ENCODE measurements at regions not wholly inside any gene's neighbourhood (a gene's known extent, or its start where the extent isn't known, plus 50 kb on each side); places are given as distances from the start of the nearest gene placed in this dataset.

GRCh38 chr7:153398789-153399553 lies 639.4 kb downstream of the ACTR3B start:
- DNase-seq (ENCODE audit: insufficient read length, low spot score, missing footprints) = no peak
- no peak for TF ChIP-seq CTCF (IDR thresholded peaks at IDR 0.05; ENCODE audit: extremely low read depth, low read depth, low read length)
- H3K4me1 ChIP-seq (ENCODE audit: insufficient read depth, low read length) = no peaks in the 10 kb centered on the region
- H3K79me2 ChIP-seq (ENCODE audit: insufficient read depth, low read length) = no peaks in the 10 kb centered on the region
- no peak overlapping the region for H3K4me3 ChIP-seq (ENCODE audit: insufficient read depth, low read length)
- no peak overlapping the region for H3K4me2 ChIP-seq (ENCODE audit: insufficient read depth, low read length)
- H2AFZ ChIP-seq (ENCODE audit: low read length) = no peak overlapping the region
- no peaks in the 10 kb centered on the region for H3K36me3 ChIP-seq (ENCODE audit: insufficient read depth, low read length)
- no peak overlapping the region for H3K27ac ChIP-seq (ENCODE audit: low read depth, low read length)
- H3K27me3 ChIP-seq (ENCODE audit: insufficient read depth, low read length) = no peaks in the 10 kb centered on the region
- no peaks in the 10 kb centered on the region for H4K20me1 ChIP-seq (ENCODE audit: insufficient read depth, low read length)
- H3K9me3 ChIP-seq (ENCODE audit: low read depth, low read length) = no peaks in the 10 kb centered on the region

- Histone ChIP-seq H3K79me2 (ENCODE audit: insufficient read depth, low read length) (no peaks in the 10 kb centered on the region), H3K9me3 (ENCODE audit: low read depth, low read length) (no peaks in the 10 kb centered on the region), H3K4me3 (ENCODE audit: insufficient read depth, low read length) (no peak overlapping the region), H3K4me2 (ENCODE audit: insufficient read depth, low read length) (no peak overlapping the region), H4K20me1 (ENCODE audit: insufficient read depth, low read length) (no peaks in the 10 kb centered on the region), H3K36me3 (ENCODE audit: insufficient read depth, low read length) (no peaks in the 10 kb centered on the region), H3K27ac (ENCODE audit: low read depth, low read length) (no peak overlapping the region), H2AFZ (ENCODE audit: low read length) (no peak overlapping the region), H3K4me1 (ENCODE audit: insufficient read depth, low read length) (no peaks in the 10 kb centered on the region), H3K27me3 (ENCODE audit: insufficient read depth, low read length) (no peaks in the 10 kb centered on the region)
- no peak for TF ChIP-seq CTCF (IDR thresholded peaks at IDR 0.05; ENCODE audit: extremely low read depth, low read depth, low read length)
- DNase-seq (ENCODE audit: insufficient read length, low spot score, missing footprints) = no peak
Measured at GRCh38 chr7:153399554-153399940, 640.0 kb downstream of the ACTR3B start.

- Histone ChIP-seq H3K4me1 (ENCODE audit: insufficient read depth, low read length) (no peaks in the 10 kb centered on the region), H3K36me3 (ENCODE audit: insufficient read depth, low read length) (no peaks in the 10 kb centered on the region), H3K79me2 (ENCODE audit: insufficient read depth, low read length) (no peaks in the 10 kb centered on the region), H3K4me3 (ENCODE audit: insufficient read depth, low read length) (no peak overlapping the region), H3K9me3 (ENCODE audit: low read depth, low read length) (no peaks in the 10 kb centered on the region), H3K4me2 (ENCODE audit: insufficient read depth, low read length) (no peak overlapping the region), H3K27me3 (ENCODE audit: insufficient read depth, low read length) (no peaks in the 10 kb centered on the region), H4K20me1 (ENCODE audit: insufficient read depth, low read length) (no peaks in the 10 kb centered on the region), H3K27ac (ENCODE audit: low read depth, low read length) (no peak overlapping the region), H2AFZ (ENCODE audit: low read length) (no peak overlapping the region)
- no peak for TF ChIP-seq CTCF (IDR thresholded peaks at IDR 0.05; ENCODE audit: extremely low read depth, low read depth, low read length)
- no peak for DNase-seq (ENCODE audit: insufficient read length, low spot score, missing footprints)
Measured at GRCh38 chr7:153400735-153401593, 641.4 kb downstream of the ACTR3B start.

Measured in osteoblast (primary cell).